ENCODE measurements at regions not wholly inside any gene's neighbourhood (a gene's known extent, or its start where the extent isn't known, plus 50 kb on each side); places are given as distances from the start of the nearest gene placed in this dataset.
A peak's percentile ranks its signal among the peaks of the same experiment; 100 is the strongest.

GRCh38 chr17:12269751-12270150, 249.1 kb downstream of the MAP2K4 start:
- TF ChIP-seq CTCF (IDR thresholded peaks at IDR 0.05), result no peak
- DNase-seq, result no peak
- Mint-ChIP-seq H3K36me3 (ENCODE audit: low read depth) (peaks cover 7% of the 10 kb centered on the region), H3K9me3 (peaks cover 24% of the 10 kb centered on the region), H3K27ac (no peak overlapping the region), H3K27me3 (ENCODE audit: insufficient read depth) (no peaks in the 10 kb centered on the region), H3K4me1 (ENCODE audit: low read depth) (no peaks in the 10 kb centered on the region), H3K4me3 (no peak overlapping the region)

- no peak for DNase-seq
- TF ChIP-seq CTCF (IDR thresholded peaks at IDR 0.05), result no peak
- H3K36me3 Mint-ChIP-seq (ENCODE audit: low read depth), result peaks cover 9% of the 10 kb centered on the region
- no peak overlapping the region for H3K4me3 Mint-ChIP-seq
- peaks cover 47% of the 10 kb centered on the region for H3K4me1 Mint-ChIP-seq (ENCODE audit: low read depth)
- H3K9me3 Mint-ChIP-seq, result peaks cover 28% of the 10 kb centered on the region
- peaks cover 2% of the 10 kb centered on the region; the same call in 1 of the 2 replicates for H3K27me3 Mint-ChIP-seq (ENCODE audit: insufficient read depth)
- H3K27ac Mint-ChIP-seq, result no peak overlapping the region
These were observed 257.1 kb downstream of the MAP2K4 start for GRCh38 chr17:12277827-12278226.

- peaks cover 5% of the 10 kb centered on the region for H3K36me3 Mint-ChIP-seq (ENCODE audit: low read depth)
- H3K27me3 Mint-ChIP-seq (ENCODE audit: insufficient read depth), result no peaks in the 10 kb centered on the region; the same call in 1 of the 2 replicates
- peaks cover 10% of the 10 kb centered on the region for H3K9me3 Mint-ChIP-seq
- TF ChIP-seq CTCF (IDR thresholded peaks at IDR 0.05), result no peak
- peaks cover 43% of the 10 kb centered on the region for H3K4me1 Mint-ChIP-seq (ENCODE audit: low read depth)
- peak; percentile 78 for DNase-seq
- H3K4me3 Mint-ChIP-seq, result no peak overlapping the region
- peak overlapping the region; percentile 55; the same call in 1 of the 2 replicates for H3K27ac Mint-ChIP-seq
These were observed 261.4 kb downstream of the MAP2K4 start for GRCh38 chr17:12282056-12282455.

GRCh38 chr17:12287953-12288352, 267.3 kb downstream of the MAP2K4 start:
- DNase-seq, result no peak
- Mint-ChIP-seq H3K4me1 (ENCODE audit: low read depth) (peaks cover 2% of the 10 kb centered on the region), H3K27me3 (ENCODE audit: insufficient read depth) (peaks cover 4% of the 10 kb centered on the region; the same call in 1 of the 2 replicates), H3K9me3 (no peaks in the 10 kb centered on the region), H3K36me3 (ENCODE audit: low read depth) (peaks cover 2% of the 10 kb centered on the region; the same call in 1 of the 2 replicates), H3K27ac (no peak overlapping the region), H3K4me3 (no peak overlapping the region)
- no peak for TF ChIP-seq CTCF (IDR thresholded peaks at IDR 0.05)

GRCh38 chr17:12290207-12290606, 269.5 kb downstream of the MAP2K4 start:
- no peaks in the 10 kb centered on the region for H3K36me3 Mint-ChIP-seq (ENCODE audit: low read depth)
- no peak for DNase-seq

More at GRCh38 chr17:12290207-12290606, 269.5 kb downstream of the MAP2K4 start:
- H3K4me1 Mint-ChIP-seq (ENCODE audit: low read depth), result no peaks in the 10 kb centered on the region; the same call in 1 of the 2 replicates
- H3K27ac Mint-ChIP-seq, result no peak overlapping the region
- TF ChIP-seq CTCF (IDR thresholded peaks at IDR 0.05), result no peak
- peaks cover 4% of the 10 kb centered on the region; the same call in 1 of the 2 replicates for H3K27me3 Mint-ChIP-seq (ENCODE audit: insufficient read depth)
- no peak overlapping the region for H3K4me3 Mint-ChIP-seq
- H3K9me3 Mint-ChIP-seq, result no peaks in the 10 kb centered on the region
